ENCODE measurements at regions not wholly inside any gene's neighbourhood (a gene's known extent, or its start where the extent isn't known, plus 50 kb on each side); places are given as distances from the start of the nearest gene placed in this dataset.

DNA sequence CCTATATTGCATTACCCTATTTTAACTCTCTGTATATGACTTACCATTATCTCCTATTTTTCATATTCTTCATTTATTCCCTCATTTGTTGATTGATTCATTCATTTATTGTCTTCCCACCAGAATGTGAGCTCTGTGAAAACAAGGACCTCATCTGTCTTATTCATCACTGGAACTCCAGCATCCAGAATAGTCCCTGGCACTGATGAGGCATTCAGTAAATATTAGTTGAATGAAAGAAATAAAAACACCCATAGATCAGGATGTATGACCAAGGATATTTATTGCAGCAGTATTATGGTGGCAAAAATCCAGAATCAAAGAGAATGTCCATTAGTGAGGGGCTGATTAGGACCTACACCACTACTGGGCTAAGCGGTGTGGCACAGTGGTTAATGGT lies 164.9 kb downstream of the SPRY1 start:
- no peak for ATAC-seq
- Histone ChIP-seq H3K27me3 (ENCODE audit: low read depth) (no peaks in the 10 kb centered on the region), H3K27ac (no peak overlapping the region), H3K36me3 (no peaks in the 10 kb centered on the region), H3K4me1 (peaks cover 12% of the 10 kb centered on the region), H3K4me3 (no peak overlapping the region), H3K9me3 (no peaks in the 10 kb centered on the region)
- no peak for DNase-seq
- intact Hi-C loops (cut with DNase I), result no loop called here
- TF ChIP-seq CTCF (IDR thresholded peaks at IDR 0.05), result no peak

GRCh38 chr4:123562994-123563750 lies 166.6 kb downstream of the SPRY1 start:
- no peak for TF ChIP-seq CTCF (IDR thresholded peaks at IDR 0.05)
- DNase-seq (no peak), ATAC-seq (no peak)
- intact Hi-C loops (cut with DNase I), result no loop called here
- Histone ChIP-seq H3K9me3 (no peaks in the 10 kb centered on the region), H3K27me3 (ENCODE audit: low read depth) (no peaks in the 10 kb centered on the region), H3K27ac (no peak overlapping the region), H3K36me3 (no peaks in the 10 kb centered on the region), H3K4me3 (no peak overlapping the region), H3K4me1 (peaks cover 8% of the 10 kb centered on the region)

GRCh38 chr4:123564758-123565346 lies 168.3 kb downstream of the SPRY1 start:
- H3K9me3 ChIP-seq, result no peaks in the 10 kb centered on the region
- TF ChIP-seq CTCF (IDR thresholded peaks at IDR 0.05), result peak; percentile 78
- peaks cover 8% of the 10 kb centered on the region for H3K4me1 ChIP-seq
- no peaks in the 10 kb centered on the region for H3K27me3 ChIP-seq (ENCODE audit: low read depth)
- DNase-seq, result no peak
- intact Hi-C loops (cut with DNase I), result no loop called here
- H3K27ac ChIP-seq, result no peak overlapping the region
- no peaks in the 10 kb centered on the region for H3K36me3 ChIP-seq
- ATAC-seq, result peak; percentile 95 to 98
- H3K4me3 ChIP-seq, result no peak overlapping the region

GRCh38 chr4:123568936-123569335 lies 172.3 kb downstream of the SPRY1 start:
- no peak overlapping the region for H3K4me3 ChIP-seq
- TF ChIP-seq CTCF (IDR thresholded peaks at IDR 0.05), result no peak
- no peak overlapping the region for H3K27ac ChIP-seq
- no peaks in the 10 kb centered on the region for H3K27me3 ChIP-seq (ENCODE audit: low read depth)
- intact Hi-C loops (cut with DNase I), result no loop called here
- no peaks in the 10 kb centered on the region for H3K9me3 ChIP-seq
- H3K4me1 ChIP-seq, result peaks cover 8% of the 10 kb centered on the region
- H3K36me3 ChIP-seq, result no peaks in the 10 kb centered on the region
- DNase-seq (no peak), ATAC-seq (no peak)

- H3K36me3 ChIP-seq, result no peaks in the 10 kb centered on the region
- H3K27me3 ChIP-seq (ENCODE audit: low read depth), result no peaks in the 10 kb centered on the region
- DNase-seq (no peak), ATAC-seq (no peak)
- no peak for TF ChIP-seq CTCF (IDR thresholded peaks at IDR 0.05)
- no peaks in the 10 kb centered on the region for H3K9me3 ChIP-seq
- H3K27ac ChIP-seq, result no peak overlapping the region
- no peak overlapping the region for H3K4me3 ChIP-seq
- intact Hi-C loops (cut with DNase I), result no loop called here
- H3K4me1 ChIP-seq, result peaks cover 6% of the 10 kb centered on the region
These were observed 172.9 kb downstream of the SPRY1 start for GRCh38 chr4:123569541-123569940.

Measured in lower lobe of right lung (tissue), 2 donors.